ENCODE measurements at regions not wholly inside any gene's neighbourhood (a gene's known extent, or its start where the extent isn't known, plus 50 kb on each side); places are given as distances from the start of the nearest gene placed in this dataset.

DNA sequence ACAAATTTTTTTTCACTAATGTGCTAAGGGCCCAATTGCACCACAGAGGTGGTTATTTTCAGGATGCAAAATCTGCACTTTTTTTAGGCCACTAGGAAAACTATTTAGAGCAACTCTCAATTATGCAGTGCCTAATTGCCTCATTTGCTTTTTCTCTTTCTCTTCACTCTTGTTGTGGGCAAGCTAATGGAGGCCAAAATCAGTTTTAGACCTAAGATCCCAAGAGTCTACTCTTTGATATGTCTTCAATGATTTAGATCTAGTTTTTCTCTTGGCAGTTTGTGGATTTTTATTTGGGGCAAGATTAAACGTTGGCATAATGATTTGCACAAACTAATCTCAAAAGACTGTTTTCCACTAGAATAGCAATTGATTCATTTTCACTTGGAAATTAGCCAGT, 1996.9 kb downstream of the LRRC4C start:
- Histone ChIP-seq H3K36me3 (no peaks in the 10 kb centered on the region), H3K27ac (no peak overlapping the region)
- intact Hi-C loops (cut with DNase I; ENCODE audit: low total_unique reads) = no loop called here

DNA sequence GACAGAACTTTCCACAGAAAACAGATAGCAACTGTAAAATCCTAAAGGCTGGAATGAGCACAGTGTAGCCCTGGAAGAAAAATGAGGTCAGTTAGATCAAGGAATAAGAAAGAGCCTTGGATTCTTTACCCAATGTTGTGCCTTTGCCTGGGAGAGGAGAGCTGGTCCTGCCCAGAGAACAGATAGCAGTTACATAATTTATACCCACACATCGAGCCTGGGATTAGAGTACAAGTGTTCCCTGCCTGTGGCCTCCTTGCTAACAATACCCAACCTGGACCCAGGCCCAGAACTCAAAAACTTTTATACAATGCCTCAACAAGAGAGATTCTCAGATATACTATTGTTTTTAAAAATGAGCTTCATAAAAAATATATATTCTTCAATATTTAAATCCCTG, 1998.4 kb downstream of the LRRC4C start:
- H3K27me3 ChIP-seq = no peaks in the 10 kb centered on the region
- no peaks in the 10 kb centered on the region for H3K9me3 ChIP-seq
- TF ChIP-seq EP300 (IDR thresholded peaks at IDR 0.05) (no peak), POLR2AphosphoS5 (IDR thresholded peaks at IDR 0.05) (no peak), POLR2A (IDR thresholded peaks at IDR 0.05) (no peak)
- TF ChIP-seq, protein P1, sequence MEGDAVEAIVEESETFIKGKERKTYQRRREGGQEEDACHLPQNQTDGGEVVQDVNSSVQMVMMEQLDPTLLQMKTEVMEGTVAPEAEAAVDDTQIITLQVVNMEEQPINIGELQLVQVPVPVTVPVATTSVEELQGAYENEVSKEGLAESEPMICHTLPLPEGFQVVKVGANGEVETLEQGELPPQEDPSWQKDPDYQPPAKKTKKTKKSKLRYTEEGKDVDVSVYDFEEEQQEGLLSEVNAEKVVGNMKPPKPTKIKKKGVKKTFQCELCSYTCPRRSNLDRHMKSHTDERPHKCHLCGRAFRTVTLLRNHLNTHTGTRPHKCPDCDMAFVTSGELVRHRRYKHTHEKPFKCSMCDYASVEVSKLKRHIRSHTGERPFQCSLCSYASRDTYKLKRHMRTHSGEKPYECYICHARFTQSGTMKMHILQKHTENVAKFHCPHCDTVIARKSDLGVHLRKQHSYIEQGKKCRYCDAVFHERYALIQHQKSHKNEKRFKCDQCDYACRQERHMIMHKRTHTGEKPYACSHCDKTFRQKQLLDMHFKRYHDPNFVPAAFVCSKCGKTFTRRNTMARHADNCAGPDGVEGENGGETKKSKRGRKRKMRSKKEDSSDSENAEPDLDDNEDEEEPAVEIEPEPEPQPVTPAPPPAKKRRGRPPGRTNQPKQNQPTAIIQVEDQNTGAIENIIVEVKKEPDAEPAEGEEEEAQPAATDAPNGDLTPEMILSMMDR (IDR thresholded peaks at IDR 0.05) = no peak
- no peak overlapping the region for H3K27ac ChIP-seq
- no peak overlapping the region for H3K4me3 ChIP-seq
- H3K36me3 ChIP-seq = no peaks in the 10 kb centered on the region
- intact Hi-C loops (cut with DNase I; ENCODE audit: low total_unique reads) = no loop called here
- WGBS, 5 donors = 38 to 54% (median 51%) methylated on average over 1 of the region's 1 CpG
- no peak for DNase-seq
- no peaks in the 10 kb centered on the region for H3K4me1 ChIP-seq

More for the DNA sequence above, 1996.9 kb downstream of the LRRC4C start:
- Histone ChIP-seq H3K27me3 (no peaks in the 10 kb centered on the region), H3K4me3 (no peak overlapping the region), H3K4me1 (no peaks in the 10 kb centered on the region), H3K9me3 (no peaks in the 10 kb centered on the region)
- TF ChIP-seq, protein P1 (IDR thresholded peaks at IDR 0.05) = no peak
- TF ChIP-seq EP300 (IDR thresholded peaks at IDR 0.05) = no peak
- no peak for TF ChIP-seq POLR2A (IDR thresholded peaks at IDR 0.05)
- TF ChIP-seq POLR2AphosphoS5 (IDR thresholded peaks at IDR 0.05) = no peak
- no peak for DNase-seq
- WGBS, 5 donors = 11 to 21% (median 15%) methylated on average over 1 of the region's 1 CpG

DNA sequence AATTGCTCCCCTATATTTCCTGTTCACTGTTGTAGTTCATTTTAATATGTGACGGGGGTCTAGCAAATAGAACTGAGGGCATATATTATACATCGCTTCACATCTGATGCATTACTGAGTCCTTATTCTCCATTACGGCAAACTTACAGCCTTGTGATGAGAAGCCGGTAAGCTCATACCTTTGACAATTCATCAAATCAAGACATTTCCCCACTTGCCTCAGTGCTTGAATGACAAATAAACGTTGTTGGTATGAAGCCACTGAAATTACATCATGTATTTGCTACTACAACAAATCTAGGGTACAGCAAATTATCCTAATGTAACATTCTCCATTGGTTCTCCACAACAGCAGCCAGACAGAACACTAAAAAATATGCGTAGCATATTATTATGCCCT, 1999.8 kb downstream of the LRRC4C start:
- Histone ChIP-seq H3K4me1 (no peaks in the 10 kb centered on the region), H3K27me3 (no peaks in the 10 kb centered on the region), H3K4me3 (no peak overlapping the region), H3K27ac (no peak overlapping the region), H3K36me3 (no peaks in the 10 kb centered on the region), H3K9me3 (no peaks in the 10 kb centered on the region)
- WGBS, 5 donors = 80 to 87% (median 82%) methylated on average over 6 of the region's 6 CpGs
- intact Hi-C loops (cut with DNase I; ENCODE audit: low total_unique reads) = no loop called here
- DNase-seq = no peak
- no peak for TF ChIP-seq POLR2AphosphoS5 (IDR thresholded peaks at IDR 0.05)
- TF ChIP-seq EP300 (IDR thresholded peaks at IDR 0.05) = no peak
- TF ChIP-seq POLR2A (IDR thresholded peaks at IDR 0.05) = no peak
- TF ChIP-seq, protein P1 (IDR thresholded peaks at IDR 0.05) = no peak

DNA sequence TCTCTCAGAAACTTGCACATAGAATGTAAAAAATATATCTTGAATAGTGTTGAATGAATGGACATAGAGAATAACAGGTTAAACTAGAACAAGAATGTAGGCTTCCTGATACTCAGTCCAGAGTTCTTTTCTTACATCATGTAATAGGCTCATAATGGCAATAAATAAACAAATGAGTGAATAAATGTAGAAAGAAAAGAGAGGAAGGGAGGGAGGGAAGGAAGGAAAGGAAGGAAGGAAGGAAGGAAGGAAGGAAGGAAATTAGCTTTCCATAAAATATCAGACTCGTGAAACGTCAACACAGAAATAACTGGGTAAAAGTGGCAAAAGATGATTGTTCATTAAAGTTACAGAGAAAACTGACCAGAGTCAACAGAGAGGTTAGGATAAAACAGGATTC, 2001.0 kb downstream of the LRRC4C start:
- no peak for DNase-seq
- no peak overlapping the region for H3K4me3 ChIP-seq
- no peaks in the 10 kb centered on the region for H3K27me3 ChIP-seq
- no peak overlapping the region for H3K27ac ChIP-seq
- H3K36me3 ChIP-seq = no peaks in the 10 kb centered on the region
- intact Hi-C loops (cut with DNase I; ENCODE audit: low total_unique reads) = no loop called here
- no peaks in the 10 kb centered on the region for H3K4me1 ChIP-seq
- TF ChIP-seq, protein P1 (IDR thresholded peaks at IDR 0.05) = no peak
- no peak for TF ChIP-seq EP300 (IDR thresholded peaks at IDR 0.05)
- no peak for TF ChIP-seq POLR2A (IDR thresholded peaks at IDR 0.05)
- TF ChIP-seq POLR2AphosphoS5 (IDR thresholded peaks at IDR 0.05) = no peak
- no peaks in the 10 kb centered on the region for H3K9me3 ChIP-seq
- 64 to 71% (median 68%) methylated on average over 2 of the region's 2 CpGs for WGBS, 5 donors

All from stomach (tissue), 8 donors.